SU-DHL-6 (cell line): ENCODE measurements at regions not wholly inside any gene's neighbourhood (a gene's known extent, or its start where the extent isn't known, plus 50 kb on each side); places are given as distances from the start of the nearest gene placed in this dataset.

ENCODE experiments used
- H2AFZ ChIP-seq: fragments of 200-600 bp; sonication (generic); 2 replicates; pipeline ENCODE4 v1.6.1; 2014; ENCODE audit warnings: low read depth, mild to moderate bottlenecking, moderate library complexity, mixed read lengths, antibody characterized with exemption, low read length; ENCODE audit not compliant: severe bottlenecking
- H3F3A ChIP-seq: fragments of 200-600 bp; shearing (Covaris generic); 2 replicates; pipeline ENCODE4 v1.6.0; 2016; ENCODE audit warnings: antibody characterized with exemption, mild to moderate bottlenecking; ENCODE audit not compliant: insufficient read depth
- H3K27ac ChIP-seq: fragments of 200-600 bp; sonication (generic); 2 replicates; pipeline ENCODE4 v1.5.1; 2016; ENCODE audit warnings: low read depth, mild to moderate bottlenecking, low read length, moderate library complexity, mixed read lengths
- H3K27me3 ChIP-seq: fragments of 200-600 bp; sonication (generic), shearing (Covaris generic); 2 replicates; pipeline ENCODE4 v1.6.0; 2014; ENCODE audit warnings: mild to moderate bottlenecking, low read length
- H3K36me3 ChIP-seq: fragments of 200-600 bp; sonication (generic); 2 replicates; pipeline ENCODE4 v1.6.1; 2014; ENCODE audit warnings: mild to moderate bottlenecking, low read length, mixed read lengths
- H3K4me2 ChIP-seq: fragments of 300-600, 200-600 bp; shearing (Covaris generic), sonication (generic); 2 replicates; pipeline ENCODE4 v1.6.0; 2014; ENCODE audit warnings: low read length, low read depth, mild to moderate bottlenecking; ENCODE audit not compliant: poor library complexity, severe bottlenecking
- H3K4me3 ChIP-seq: fragments of 200-600 bp; sonication (generic); 2 replicates; pipeline ENCODE4 v1.5.1; 2014; ENCODE audit warnings: antibody characterized with exemption, low read length, mild to moderate bottlenecking, mixed read lengths; ENCODE audit not compliant: insufficient read depth, poor library complexity, severe bottlenecking
- H3K79me2 ChIP-seq: fragments of 200-600 bp; sonication (generic); 2 replicates; pipeline ENCODE4 v1.6.1; 2014; ENCODE audit warnings: mild to moderate bottlenecking, low read length, moderate library complexity; ENCODE audit not compliant: insufficient read depth
- H3K9ac ChIP-seq: fragments of 200-600 bp; sonication (generic); 2 replicates; pipeline ENCODE4 v1.7.0; 2014; ENCODE audit warnings: mild to moderate bottlenecking, low read length
- H3K9me2 ChIP-seq: fragments of 200-600 bp; sonication (generic); replicated peaks from 2 replicates; pipeline ENCODE4 v1.6.1; 2014; ENCODE audit warnings: low read length; ENCODE audit not compliant: insufficient read depth
- H3K9me3 ChIP-seq: fragments of 200-600 bp; sonication (generic); 2 replicates; pipeline ENCODE4 v1.6.1; 2014; ENCODE audit warnings: low read length, mixed read lengths; ENCODE audit not compliant: insufficient read depth
- H4K20me1 ChIP-seq: fragments of 200-600 bp; sonication (generic); 2 replicates; pipeline ENCODE4 v1.6.1; 2014; ENCODE audit warnings: low read depth, mild to moderate bottlenecking, antibody characterized with exemption, low read length, moderate library complexity, mixed read lengths
- CTCF ChIP-seq: fragments of 200-600 bp; sonication (generic); IDR thresholded peaks from one replicate; pipeline ENCODE4 v1.5.1; 2017; ENCODE audit warnings: antibody characterized with exemption, mild to moderate bottlenecking, low read length, moderate library complexity; ENCODE audit not compliant: insufficient read depth, poor library complexity, severe bottlenecking
- EZH2phosphoT487 ChIP-seq: fragments of 200-600 bp; sonication (generic), shearing (Covaris generic); conservative IDR thresholded peaks from 2 replicates; pipeline ENCODE4 v1.6.1; 2018; ENCODE audit warnings: mild to moderate bottlenecking, antibody characterized with exemption, low read length, moderate library complexity, mixed read lengths

- Histone ChIP-seq H2AFZ (no peak overlapping the region), H4K20me1 (no peaks in the 10 kb centered on the region), H3K4me3 (no peak overlapping the region), H3K4me2 (no peak overlapping the region), H3K27me3 (no peaks in the 10 kb centered on the region), H3K9me2 (no peaks in the 10 kb centered on the region), H3K36me3 (no peaks in the 10 kb centered on the region), H3K9me3 (no peaks in the 10 kb centered on the region), H3K27ac (no peak overlapping the region), H3K79me2 (no peaks in the 10 kb centered on the region), H3K9ac (no peak overlapping the region), H3F3A (no peaks in the 10 kb centered on the region)
- TF ChIP-seq CTCF (no peak), EZH2phosphoT487 (no peak)
Measured at GRCh38 chr4:125420526-125420925, 105.8 kb downstream of the FAT4 start.

DNA sequence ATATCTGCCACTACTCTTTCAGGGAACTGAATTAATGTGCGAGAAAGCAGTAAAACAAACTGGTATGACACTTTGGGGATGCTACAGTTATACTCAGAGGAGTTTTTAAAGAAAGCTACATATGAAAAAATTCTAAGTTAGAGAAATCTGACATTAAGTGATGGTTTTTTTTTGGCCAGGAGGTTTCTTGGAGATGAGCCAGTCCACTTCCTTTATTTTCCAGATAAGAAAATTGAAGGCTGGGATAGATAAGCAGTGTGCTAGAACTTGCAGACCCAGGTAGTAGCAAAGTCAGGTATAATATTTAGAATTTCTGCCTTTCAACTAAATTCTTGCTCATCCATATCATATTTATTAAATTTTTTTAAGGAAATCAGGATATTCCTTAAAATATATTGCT, 106.8 kb downstream of the FAT4 start:
- Histone ChIP-seq H3K4me2 (no peak overlapping the region), H3F3A (no peaks in the 10 kb centered on the region), H3K9me3 (no peaks in the 10 kb centered on the region), H3K9ac (no peak overlapping the region), H4K20me1 (no peaks in the 10 kb centered on the region), H3K4me3 (no peak overlapping the region), H3K36me3 (no peaks in the 10 kb centered on the region), H3K79me2 (no peaks in the 10 kb centered on the region), H2AFZ (no peak overlapping the region), H3K9me2 (no peaks in the 10 kb centered on the region), H3K27me3 (no peaks in the 10 kb centered on the region), H3K27ac (no peak overlapping the region)
- TF ChIP-seq EZH2phosphoT487: no peak

- Histone ChIP-seq H3K4me3 (no peak overlapping the region), H3K27ac (no peak overlapping the region), H3K9me3 (no peaks in the 10 kb centered on the region), H3K4me2 (no peak overlapping the region), H3K9me2 (no peaks in the 10 kb centered on the region), H3K79me2 (no peaks in the 10 kb centered on the region), H3K27me3 (no peaks in the 10 kb centered on the region), H3K9ac (no peak overlapping the region), H3F3A (no peaks in the 10 kb centered on the region), H3K36me3 (no peaks in the 10 kb centered on the region), H4K20me1 (no peaks in the 10 kb centered on the region), H2AFZ (no peak overlapping the region)
- TF ChIP-seq EZH2phosphoT487 (no peak), CTCF (no peak)
Measured at GRCh38 chr4:125423124-125423523, 108.4 kb downstream of the FAT4 start.

GRCh38 chr4:125428832-125429231, 114.1 kb downstream of the FAT4 start:
- no peaks in the 10 kb centered on the region for H3K36me3 ChIP-seq
- H3K27ac ChIP-seq: no peak overlapping the region
- no peaks in the 10 kb centered on the region for H3F3A ChIP-seq
- H3K27me3 ChIP-seq: no peaks in the 10 kb centered on the region
- no peak overlapping the region for H2AFZ ChIP-seq
- H3K9me2 ChIP-seq: no peaks in the 10 kb centered on the region
- no peaks in the 10 kb centered on the region for H3K9me3 ChIP-seq
- H3K4me2 ChIP-seq: no peak overlapping the region
- no peak overlapping the region for H3K9ac ChIP-seq
- no peak overlapping the region for H3K4me3 ChIP-seq
- H3K79me2 ChIP-seq: no peaks in the 10 kb centered on the region
- no peak for TF ChIP-seq CTCF
- TF ChIP-seq EZH2phosphoT487: no peak
- no peaks in the 10 kb centered on the region for H4K20me1 ChIP-seq
